OCI-LY7 (cell line): ENCODE measurements at regions not wholly inside any gene's neighbourhood (a gene's known extent, or its start where the extent isn't known, plus 50 kb on each side); places are given as distances from the start of the nearest gene placed in this dataset.

Source experiments
- BruUV-seq: library from RNA; stranded (reverse); fragments of 400-500 nt; replicated peaks from 2 replicates; lab custom pipeline; 2021; lab: Mats Ljungman, UMichigan
- CTCF ChIA-PET: fragments of 300-600 bp; sonication (Branson Sonifier 250); formaldehyde crosslinking; loops from one replicate; lab custom pipeline; 2022; ENCODE audit warnings: antibody characterized with exemption; ENCODE audit not compliant: unreplicated experiment; lab: Charles Lee
- POLR2A ChIA-PET: fragments of 300-600 bp; sonication (Branson Sonifier 250); formaldehyde crosslinking; loops from one replicate; lab custom pipeline; 2022; ENCODE audit warnings: antibody characterized with exemption; lab: Charles Lee
- DNase-seq: peaks from one replicate; pipeline ENCODE4 v3.0.0-alpha.2; 2015; ENCODE audit warnings: low spot score
- H2AFZ ChIP-seq: fragments of 200-600 bp; sonication (generic), shearing (Covaris generic); 2 replicates; pipeline ENCODE4 v1.6.1; 2014; ENCODE audit warnings: mild to moderate bottlenecking, antibody characterized with exemption, low read length, moderate library complexity
- H3K27ac ChIP-seq: fragments of 200-600 bp; sonication (generic); 2 replicates; pipeline ENCODE4 v1.5.1; 2014; ENCODE audit warnings: mixed run types, low read depth, mild to moderate bottlenecking, moderate library complexity, low read length, inconsistent platforms; ENCODE audit not compliant: poor library complexity, severe bottlenecking
- H3K36me3 ChIP-seq: fragments of 200-600 bp; sonication (generic); 2 replicates; pipeline ENCODE4 v1.6.1; 2014; ENCODE audit warnings: mild to moderate bottlenecking, antibody characterized with exemption, low read length, moderate library complexity, mixed read lengths; ENCODE audit not compliant: insufficient read depth
- H3K4me1 ChIP-seq: fragments of 200-600 bp; sonication (generic); 2 replicates; pipeline ENCODE4 v1.5.1; 2014; ENCODE audit warnings: mild to moderate bottlenecking, low read length; ENCODE audit not compliant: insufficient read depth, poor library complexity, severe bottlenecking
- H3K4me2 ChIP-seq: fragments of 200-600 bp; sonication (generic); 2 replicates; pipeline ENCODE4 v1.6.1; 2014; ENCODE audit warnings: mild to moderate bottlenecking, low read length
- H3K4me3 ChIP-seq: fragments of 200-600 bp; sonication (generic); 2 replicates; pipeline ENCODE4 v1.5.1; 2014; ENCODE audit warnings: mild to moderate bottlenecking, low read depth, low read length; ENCODE audit not compliant: poor library complexity, severe bottlenecking
- H3K79me2 ChIP-seq: fragments of 200-600 bp; sonication (generic); 2 replicates; pipeline ENCODE4 v1.6.1; 2016; ENCODE audit warnings: low read depth, mild to moderate bottlenecking, low read length, moderate library complexity, mixed read lengths; ENCODE audit not compliant: insufficient read depth
- H3K9me2 ChIP-seq: fragments of 200-600 bp; sonication (generic); 2 replicates; pipeline ENCODE4 v1.6.1; 2016; ENCODE audit warnings: mild to moderate bottlenecking, low read length, mixed read lengths; ENCODE audit not compliant: insufficient read depth
- H3K9me3 ChIP-seq: fragments of 200-600 bp; sonication (generic); 2 replicates; pipeline ENCODE4 v1.6.1; 2014; ENCODE audit warnings: mild to moderate bottlenecking, mixed run types, low read length, mixed read lengths
- H4K20me1 ChIP-seq: fragments of 200-600 bp; sonication (generic); 2 replicates; pipeline ENCODE4 v1.6.1; 2014; ENCODE audit warnings: mild to moderate bottlenecking, antibody characterized with exemption, low read length, moderate library complexity, mixed read lengths; ENCODE audit not compliant: insufficient read depth
- EZH2phosphoT487 ChIP-seq: fragments of 200-600 bp; sonication (generic); IDR thresholded peaks from 2 replicates; pipeline ENCODE4 v1.6.1; 2018; ENCODE audit warnings: low read depth, borderline replicate concordance, mild to moderate bottlenecking, mixed run types, antibody characterized with exemption, low read length, moderate library complexity, mixed read lengths
- intact Hi-C: fragments of 100-400 bp; cut with micrococcal nuclease; formaldehyde crosslinking; loops from one replicate; pipeline ENCODE4 v1.10.0; 2022; ENCODE audit not compliant: unreplicated experiment
- TF ChIP-seq, protein P1 (sequence below): fragments of 200-600 bp; sonication (generic); conservative IDR thresholded peaks from 2 replicates; pipeline ENCODE4 v1.5.1; 2014; ENCODE audit warnings: mild to moderate bottlenecking, antibody characterized with exemption, low read length, moderate library complexity, mixed read lengths

DNA sequence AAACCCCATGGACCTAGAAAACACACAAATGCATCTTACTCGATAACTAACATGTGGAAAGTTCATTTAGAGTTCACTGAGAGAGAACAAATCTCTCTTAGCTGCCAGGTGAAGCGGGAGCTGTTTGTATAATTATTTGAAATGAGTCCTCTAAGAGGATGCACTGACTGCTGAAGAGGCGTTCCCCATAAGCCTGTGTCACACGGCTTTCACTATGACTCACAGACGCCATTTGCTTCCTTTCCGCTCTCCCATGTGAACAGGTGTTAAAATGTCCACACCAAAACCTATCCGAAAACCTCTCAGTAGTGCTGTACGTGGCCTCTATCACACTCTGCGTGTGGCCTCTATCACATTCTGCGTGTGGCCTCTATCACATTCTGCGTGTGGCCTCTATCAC, 101.8 kb downstream of the SOX1 start:
- POLR2A ChIA-PET = no interaction called here
- intact Hi-C loops = no loop called here
- H3K9me2 ChIP-seq = no peaks in the 10 kb centered on the region
- H2AFZ ChIP-seq = no peak overlapping the region
- H3K4me2 ChIP-seq = no peak overlapping the region
- no peak overlapping the region for H3K4me3 ChIP-seq
- H3K9me3 ChIP-seq = no peaks in the 10 kb centered on the region
- no peak for DNase-seq
- H3K36me3 ChIP-seq = no peaks in the 10 kb centered on the region
- TF ChIP-seq EZH2phosphoT487 = no peak
- TF ChIP-seq, protein P1, sequence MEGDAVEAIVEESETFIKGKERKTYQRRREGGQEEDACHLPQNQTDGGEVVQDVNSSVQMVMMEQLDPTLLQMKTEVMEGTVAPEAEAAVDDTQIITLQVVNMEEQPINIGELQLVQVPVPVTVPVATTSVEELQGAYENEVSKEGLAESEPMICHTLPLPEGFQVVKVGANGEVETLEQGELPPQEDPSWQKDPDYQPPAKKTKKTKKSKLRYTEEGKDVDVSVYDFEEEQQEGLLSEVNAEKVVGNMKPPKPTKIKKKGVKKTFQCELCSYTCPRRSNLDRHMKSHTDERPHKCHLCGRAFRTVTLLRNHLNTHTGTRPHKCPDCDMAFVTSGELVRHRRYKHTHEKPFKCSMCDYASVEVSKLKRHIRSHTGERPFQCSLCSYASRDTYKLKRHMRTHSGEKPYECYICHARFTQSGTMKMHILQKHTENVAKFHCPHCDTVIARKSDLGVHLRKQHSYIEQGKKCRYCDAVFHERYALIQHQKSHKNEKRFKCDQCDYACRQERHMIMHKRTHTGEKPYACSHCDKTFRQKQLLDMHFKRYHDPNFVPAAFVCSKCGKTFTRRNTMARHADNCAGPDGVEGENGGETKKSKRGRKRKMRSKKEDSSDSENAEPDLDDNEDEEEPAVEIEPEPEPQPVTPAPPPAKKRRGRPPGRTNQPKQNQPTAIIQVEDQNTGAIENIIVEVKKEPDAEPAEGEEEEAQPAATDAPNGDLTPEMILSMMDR = no peak
- no peaks in the 10 kb centered on the region for H3K4me1 ChIP-seq
- H3K27ac ChIP-seq = no peak overlapping the region
- no peaks in the 10 kb centered on the region for H4K20me1 ChIP-seq
- H3K79me2 ChIP-seq = no peaks in the 10 kb centered on the region
- CTCF ChIA-PET = no interaction called here
- BruUV-seq = no TSS peak

DNA sequence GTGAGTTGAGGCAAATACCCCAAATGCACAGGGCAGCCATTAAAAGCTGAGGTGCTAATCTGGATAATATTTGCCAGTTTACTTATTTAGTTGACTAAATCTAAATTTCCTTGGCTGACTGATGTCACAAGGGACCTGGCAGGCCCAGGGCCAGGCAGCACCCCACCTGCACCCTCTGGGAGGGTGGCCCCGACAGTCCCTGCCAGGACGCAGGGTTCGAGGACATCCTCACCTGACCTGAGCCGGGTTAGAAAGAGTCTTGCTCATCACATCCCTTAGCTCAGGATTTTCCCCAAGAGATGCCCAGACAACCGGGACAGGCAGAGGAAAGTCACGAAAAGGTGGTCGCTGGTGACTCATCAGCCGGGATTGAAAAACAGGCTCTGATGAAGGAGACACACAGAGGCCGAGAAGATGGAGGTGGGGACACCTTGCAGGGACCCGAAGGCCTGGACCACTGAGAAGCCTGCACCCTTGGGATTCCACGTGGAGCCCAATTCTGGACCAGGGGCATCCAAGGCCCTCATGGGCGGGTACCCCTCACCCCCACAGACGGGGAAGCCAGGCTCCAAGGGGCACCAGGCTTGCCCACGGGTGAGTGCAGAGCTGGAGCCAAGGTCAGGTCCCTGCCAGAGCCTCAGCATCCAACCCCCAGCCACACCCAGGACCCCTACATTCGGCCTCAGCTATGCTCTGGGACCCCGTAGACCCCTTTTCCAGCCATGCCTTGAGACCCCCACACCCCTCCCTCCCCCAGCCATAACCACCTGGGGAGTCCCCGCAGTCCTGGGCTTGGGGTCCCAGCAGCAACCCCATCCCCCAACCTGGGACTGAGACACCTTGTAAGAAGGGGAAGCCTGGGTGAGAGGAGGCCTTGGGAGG, 103.2 kb downstream of the SOX1 start:
- Histone ChIP-seq H4K20me1 (no peaks in the 10 kb centered on the region), H3K79me2 (no peaks in the 10 kb centered on the region), H3K36me3 (no peaks in the 10 kb centered on the region), H3K4me3 (no peak overlapping the region), H3K4me1 (no peaks in the 10 kb centered on the region), H3K9me2 (no peaks in the 10 kb centered on the region), H2AFZ (no peak overlapping the region), H3K9me3 (no peaks in the 10 kb centered on the region), H3K4me2 (no peak overlapping the region), H3K27ac (no peak overlapping the region)
- no TSS peak for BruUV-seq
- ChIA-PET CTCF (no interaction called here), POLR2A (no interaction called here)
- no peak for TF ChIP-seq EZH2phosphoT487
- TF ChIP-seq, protein P1 = no peak
- DNase-seq = no peak
- intact Hi-C loops = no loop called here

GRCh38 chr13:112170823-112171569, 104.0 kb downstream of the SOX1 start:
- intact Hi-C loops = no loop called here
- POLR2A ChIA-PET = no interaction called here
- H3K4me3 ChIP-seq = no peak overlapping the region
- no peaks in the 10 kb centered on the region for H3K9me2 ChIP-seq
- no peak for DNase-seq
- H2AFZ ChIP-seq = no peak overlapping the region
- H3K36me3 ChIP-seq = no peaks in the 10 kb centered on the region
- CTCF ChIA-PET = no interaction called here
- H3K4me2 ChIP-seq = no peak overlapping the region
- no peaks in the 10 kb centered on the region for H3K79me2 ChIP-seq
- H3K4me1 ChIP-seq = no peaks in the 10 kb centered on the region
- TF ChIP-seq, protein P1 = no peak
- TF ChIP-seq EZH2phosphoT487 = no peak
- H3K9me3 ChIP-seq = no peaks in the 10 kb centered on the region
- H4K20me1 ChIP-seq = no peaks in the 10 kb centered on the region
- BruUV-seq = no TSS peak
- H3K27ac ChIP-seq = no peak overlapping the region
